Liver (tissue), 8 donors: ENCODE measurements at regions not wholly inside any gene's neighbourhood (a gene's known extent, or its start where the extent isn't known, plus 50 kb on each side); places are given as distances from the start of the nearest gene placed in this dataset.

Experiments used
- DNase-seq: peaks from one replicate; pipeline ENCODE4 v3.0.0-alpha.2; 2017; ENCODE audit warnings: low spot score
- H3K27ac ChIP-seq, 2 donors: one replicate each; pipeline ENCODE4 v1.7.0; 2013; ENCODE audit warnings: inconsistent platforms in 2 of 2, low read length in 2 of 2, control low read depth in 1 of 2, low read depth in 1 of 2, mild to moderate bottlenecking in 1 of 2
- H3K27me3 ChIP-seq, 4 donors: one replicate each; pipeline versions ENCODE4 v1.6.1 to v1.7.0; 2013; ENCODE audit warnings: low read length in 3 of 4, inconsistent platforms in 1 of 4, mild to moderate bottlenecking in 1 of 4, moderate library complexity in 1 of 4; ENCODE audit not compliant: control insufficient read depth in 4 of 4, insufficient read depth in 4 of 4
- H3K36me3 ChIP-seq, 4 donors: one replicate each; pipeline versions ENCODE4 v1.6.1 to v1.7.0; 2013; ENCODE audit warnings: low read length in 3 of 4, mild to moderate bottlenecking in 3 of 4, low read depth in 1 of 4, moderate library complexity in 1 of 4; ENCODE audit not compliant: control insufficient read depth in 4 of 4, insufficient read depth in 3 of 4
- H3K4me1 ChIP-seq, 4 donors: one replicate each; pipeline versions ENCODE4 v1.6.1 to v1.7.0; 2013; ENCODE audit warnings: low read length in 3 of 4, mild to moderate bottlenecking in 3 of 4, moderate library complexity in 1 of 4; ENCODE audit not compliant: control insufficient read depth in 4 of 4, insufficient read depth in 4 of 4
- H3K4me3 ChIP-seq, 3 donors: one replicate each; pipeline versions ENCODE4 v1.6.1 to v1.7.0; 2013; ENCODE audit warnings: low read length in 3 of 3, control low read depth in 1 of 3, low read depth in 1 of 3, mild to moderate bottlenecking in 1 of 3
- H3K9ac ChIP-seq, 2 donors: one replicate each; pipeline ENCODE4 v1.7.0; 2013; ENCODE audit warnings: low read length in 2 of 2, mild to moderate bottlenecking in 2 of 2, moderate library complexity in 2 of 2, control low read depth in 1 of 2, low read depth in 1 of 2
- H3K9me3 ChIP-seq, 4 donors: one replicate each; pipeline versions ENCODE4 v1.6.1 to v1.7.0; 2013; ENCODE audit warnings: low read length in 3 of 4; ENCODE audit not compliant: control insufficient read depth in 4 of 4
- ATF3 ChIP-seq: IDR thresholded peaks from 2 replicates; pipeline ENCODE4 v1.6.1; 2016; ENCODE audit warnings: antibody characterized with exemption
- EGR1 ChIP-seq, 2 donors: IDR thresholded peaks; 2 replicates each; pipeline ENCODE4 v1.6.1; 2016 to 2018; ENCODE audit warnings: antibody characterized with exemption in 2 of 2, low read depth in 2 of 2
- FOXA1 ChIP-seq: IDR thresholded peaks from 2 replicates; pipeline ENCODE4 v1.6.1; 2016; ENCODE audit warnings: antibody characterized with exemption
- FOXA2 ChIP-seq: IDR thresholded peaks from 2 replicates; pipeline ENCODE4 v1.6.1; 2016; ENCODE audit warnings: antibody characterized with exemption
- GABPA ChIP-seq, 2 donors: IDR thresholded peaks in 1 of 2; conservative IDR thresholded peaks in 1 of 2; 2 replicates each; pipeline ENCODE4 v1.6.1; 2016; ENCODE audit warnings: antibody characterized with exemption in 2 of 2, mild to moderate bottlenecking in 1 of 2, moderate library complexity in 1 of 2
- HNF4A ChIP-seq, 2 donors: conservative IDR thresholded peaks; 2 replicates each; pipeline ENCODE4 v1.6.1; 2016; ENCODE audit warnings: antibody characterized with exemption in 2 of 2, mild to moderate bottlenecking in 2 of 2
- HNF4G ChIP-seq: IDR thresholded peaks from 2 replicates; pipeline ENCODE4 v1.6.1; 2016; ENCODE audit warnings: antibody characterized with exemption
- RAD21 ChIP-seq, 2 donors: IDR thresholded peaks; 2 replicates each; pipeline ENCODE4 v1.6.1; 2016; ENCODE audit warnings: antibody characterized with exemption in 2 of 2, mild to moderate bottlenecking in 2 of 2
- REST ChIP-seq: IDR thresholded peaks from 2 replicates; pipeline ENCODE4 v1.6.1; 2016; ENCODE audit warnings: antibody characterized with exemption, mild to moderate bottlenecking
- RXRA ChIP-seq, 2 donors: IDR thresholded peaks; 2 replicates each; pipeline ENCODE4 v1.6.1; 2017 to 2018; ENCODE audit warnings: antibody characterized with exemption in 2 of 2, mild to moderate bottlenecking in 1 of 2
- SP1 ChIP-seq: IDR thresholded peaks from 2 replicates; pipeline ENCODE4 v1.6.1; 2018; ENCODE audit warnings: antibody characterized with exemption, mild to moderate bottlenecking
- TAF1 ChIP-seq: conservative IDR thresholded peaks from 2 replicates; pipeline ENCODE4 v1.6.1; 2016; ENCODE audit warnings: antibody characterized with exemption, mild to moderate bottlenecking
- YY1 ChIP-seq: IDR thresholded peaks from 2 replicates; pipeline ENCODE4 v1.6.1; 2016; ENCODE audit warnings: antibody characterized with exemption, mild to moderate bottlenecking
- ZBTB33 ChIP-seq: IDR thresholded peaks from 2 replicates; pipeline ENCODE4 v1.6.1; 2016; ENCODE audit warnings: antibody characterized with exemption
- WGBS: extraction: QIAGEN DNeasy Blood & Tissue Kit; methylation state at CpG from one replicate; pipeline ENCODE4 v1.1.7; 2013; 5-methylcytosine and 5-hydroxymethylcytosine counted together
- TF ChIP-seq, protein P1 (sequence below): IDR thresholded peaks from 2 replicates; pipeline ENCODE4 v1.6.1; 2016; ENCODE audit warnings: antibody characterized with exemption
- TF ChIP-seq, protein P2 (sequence below): fragments of 150-350 bp; IDR thresholded peaks from 2 replicates; pipeline ENCODE4 v1.5.1; 2017; ENCODE audit warnings: improper control_type of control experiment, low read depth, low read length; ENCODE audit not compliant: missing input control
- donor health status: healthy.
- donor health status: healthy.
- donor health status: healthy.
- donor health status: healthy.
- donor health status: healthy.

- H3K36me3 ChIP-seq, result no peaks in the 10 kb centered on the region
- H3K27ac ChIP-seq, result no peak overlapping the region
- H3K4me3 ChIP-seq, result no peak overlapping the region
- H3K9ac ChIP-seq, result no peak overlapping the region
- H3K4me1 ChIP-seq, result no peaks in the 10 kb centered on the region
- no peaks in the 10 kb centered on the region for H3K27me3 ChIP-seq
- 63% methylated on average over 1 of the region's 1 CpG for whole genome bisulfite sequencing
- no peaks in the 10 kb centered on the region for H3K9me3 ChIP-seq
- TF ChIP-seq ATF3 (no peak), RAD21 (IDR thresholded peaks at IDR 0.05) (no peak), TAF1 (no peak), FOXA2 (no peak), EGR1 (IDR thresholded peaks at IDR 0.05; ENCODE audit: low read depth in 2 of 2) (no peak), GABPA (IDR thresholded peaks at IDR 0.05 in 1 of 2, conservative IDR thresholded peaks at IDR 0.05 in 1 of 2) (no peak), SP1 (no peak), ZBTB33 (no peak), YY1 (no peak), HNF4A (conservative IDR thresholded peaks at IDR 0.05) (no peak), REST (no peak), FOXA1 (no peak), HNF4G (no peak), RXRA (IDR thresholded peaks at IDR 0.05) (no peak)
- TF ChIP-seq, protein P1, sequence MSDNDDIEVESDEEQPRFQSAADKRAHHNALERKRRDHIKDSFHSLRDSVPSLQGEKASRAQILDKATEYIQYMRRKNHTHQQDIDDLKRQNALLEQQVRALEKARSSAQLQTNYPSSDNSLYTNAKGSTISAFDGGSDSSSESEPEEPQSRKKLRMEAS, result no peak
- TF ChIP-seq, protein P2, sequence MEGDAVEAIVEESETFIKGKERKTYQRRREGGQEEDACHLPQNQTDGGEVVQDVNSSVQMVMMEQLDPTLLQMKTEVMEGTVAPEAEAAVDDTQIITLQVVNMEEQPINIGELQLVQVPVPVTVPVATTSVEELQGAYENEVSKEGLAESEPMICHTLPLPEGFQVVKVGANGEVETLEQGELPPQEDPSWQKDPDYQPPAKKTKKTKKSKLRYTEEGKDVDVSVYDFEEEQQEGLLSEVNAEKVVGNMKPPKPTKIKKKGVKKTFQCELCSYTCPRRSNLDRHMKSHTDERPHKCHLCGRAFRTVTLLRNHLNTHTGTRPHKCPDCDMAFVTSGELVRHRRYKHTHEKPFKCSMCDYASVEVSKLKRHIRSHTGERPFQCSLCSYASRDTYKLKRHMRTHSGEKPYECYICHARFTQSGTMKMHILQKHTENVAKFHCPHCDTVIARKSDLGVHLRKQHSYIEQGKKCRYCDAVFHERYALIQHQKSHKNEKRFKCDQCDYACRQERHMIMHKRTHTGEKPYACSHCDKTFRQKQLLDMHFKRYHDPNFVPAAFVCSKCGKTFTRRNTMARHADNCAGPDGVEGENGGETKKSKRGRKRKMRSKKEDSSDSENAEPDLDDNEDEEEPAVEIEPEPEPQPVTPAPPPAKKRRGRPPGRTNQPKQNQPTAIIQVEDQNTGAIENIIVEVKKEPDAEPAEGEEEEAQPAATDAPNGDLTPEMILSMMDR, result no peak
- no peak for DNase-seq
These were observed 265.0 kb upstream of the GLI3 start for GRCh38 chr7:42502022-42502421.

DNA sequence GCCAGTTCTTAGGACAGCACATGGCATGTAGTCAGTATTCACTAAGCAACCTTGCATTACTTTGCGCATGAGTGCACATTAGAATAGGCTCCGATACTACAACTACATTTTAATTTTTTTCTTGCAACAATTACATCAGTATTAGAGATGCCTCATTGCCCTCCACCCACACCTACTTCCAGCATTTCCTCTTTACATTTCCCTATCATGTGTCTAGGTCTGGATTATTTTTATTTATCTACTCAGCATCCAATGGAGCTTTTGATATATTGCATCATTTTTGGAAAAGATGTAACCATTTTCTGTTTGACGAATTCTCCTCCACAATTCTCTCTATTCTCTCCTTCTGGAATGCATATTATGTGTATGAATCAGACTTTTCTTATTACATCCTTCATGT, 258.2 kb upstream of the GLI3 start:
- Histone ChIP-seq H3K36me3 (no peaks in the 10 kb centered on the region), H3K4me1 (no peaks in the 10 kb centered on the region), H3K9ac (no peak overlapping the region), H3K27me3 (peaks cover 0 to 6% (median 2%) of the 10 kb centered on the region in 4 donors), H3K4me3 (no peak overlapping the region), H3K9me3 (no peaks in the 10 kb centered on the region), H3K27ac (no peak overlapping the region)
- no peak for DNase-seq
- 91% methylated on average over 3 of the region's 3 CpGs for WGBS
- TF ChIP-seq, protein P2, result no peak
- TF ChIP-seq HNF4G (no peak), RAD21 (IDR thresholded peaks at IDR 0.05) (no peak), GABPA (IDR thresholded peaks at IDR 0.05 in 1 of 2, conservative IDR thresholded peaks at IDR 0.05 in 1 of 2) (no peak), FOXA2 (no peak), ZBTB33 (no peak), FOXA1 (no peak), SP1 (no peak)
